Progenitor cell of endocrine pancreas (in vitro differentiated cells): ENCODE measurements at regions not wholly inside any gene's neighbourhood (a gene's known extent, or its start where the extent isn't known, plus 50 kb on each side); places are given as distances from the start of the nearest gene placed in this dataset.
A peak's percentile ranks its signal among the peaks of the same experiment; 100 is the strongest.

Source experiments
- DNase-seq: peaks from one replicate; pipeline ENCODE4 v3.0.0; 2021; ENCODE audit warnings: low spot score; ENCODE audit not compliant: unreplicated experiment
- H3K27ac Mint-ChIP-seq: 2 replicates; pipeline ENCODE4 v1.8.0; 2021; ENCODE audit warnings: mild to moderate bottlenecking, moderate library complexity, mixed read lengths
- H3K27me3 Mint-ChIP-seq: 2 replicates; pipeline ENCODE4 v1.8.0; 2021; ENCODE audit warnings: mixed read lengths
- H3K36me3 Mint-ChIP-seq: 2 replicates; pipeline ENCODE4 v1.8.0; 2022; ENCODE audit warnings: mixed read lengths; ENCODE audit not compliant: insufficient read depth
- H3K4me1 Mint-ChIP-seq: 2 replicates; pipeline ENCODE4 v1.8.0; 2021; ENCODE audit warnings: low read depth, mixed read lengths
- H3K4me3 Mint-ChIP-seq: 2 replicates; pipeline ENCODE4 v1.8.0; 2021; ENCODE audit warnings: low read depth, mild to moderate bottlenecking, moderate library complexity, mixed read lengths
- H3K9me3 Mint-ChIP-seq: 2 replicates; pipeline ENCODE4 v1.8.0; 2021; ENCODE audit warnings: low read depth, mixed read lengths
- TF ChIP-seq, protein P1 (sequence below): fragments of 200-600 bp; sonication (generic); IDR thresholded peaks from one replicate; pipeline ENCODE4 v1.5.0; 2021; ENCODE audit warnings: antibody characterized with exemption, mild to moderate bottlenecking; ENCODE audit not compliant: unreplicated experiment

GRCh38 chr18:24840051-24840450 lies 379.6 kb downstream of the HRH4 start:
- H3K36me3 Mint-ChIP-seq, result no peaks in the 10 kb centered on the region
- TF ChIP-seq, protein P1, sequence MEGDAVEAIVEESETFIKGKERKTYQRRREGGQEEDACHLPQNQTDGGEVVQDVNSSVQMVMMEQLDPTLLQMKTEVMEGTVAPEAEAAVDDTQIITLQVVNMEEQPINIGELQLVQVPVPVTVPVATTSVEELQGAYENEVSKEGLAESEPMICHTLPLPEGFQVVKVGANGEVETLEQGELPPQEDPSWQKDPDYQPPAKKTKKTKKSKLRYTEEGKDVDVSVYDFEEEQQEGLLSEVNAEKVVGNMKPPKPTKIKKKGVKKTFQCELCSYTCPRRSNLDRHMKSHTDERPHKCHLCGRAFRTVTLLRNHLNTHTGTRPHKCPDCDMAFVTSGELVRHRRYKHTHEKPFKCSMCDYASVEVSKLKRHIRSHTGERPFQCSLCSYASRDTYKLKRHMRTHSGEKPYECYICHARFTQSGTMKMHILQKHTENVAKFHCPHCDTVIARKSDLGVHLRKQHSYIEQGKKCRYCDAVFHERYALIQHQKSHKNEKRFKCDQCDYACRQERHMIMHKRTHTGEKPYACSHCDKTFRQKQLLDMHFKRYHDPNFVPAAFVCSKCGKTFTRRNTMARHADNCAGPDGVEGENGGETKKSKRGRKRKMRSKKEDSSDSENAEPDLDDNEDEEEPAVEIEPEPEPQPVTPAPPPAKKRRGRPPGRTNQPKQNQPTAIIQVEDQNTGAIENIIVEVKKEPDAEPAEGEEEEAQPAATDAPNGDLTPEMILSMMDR, result no peak
- no peaks in the 10 kb centered on the region for H3K9me3 Mint-ChIP-seq
- no peak for DNase-seq
- H3K4me1 Mint-ChIP-seq, result peaks cover 14% of the 10 kb centered on the region
- peaks cover 8% of the 10 kb centered on the region for H3K27me3 Mint-ChIP-seq
- no peak overlapping the region for H3K4me3 Mint-ChIP-seq
- H3K27ac Mint-ChIP-seq, result no peak overlapping the region

- Mint-ChIP-seq H3K27ac (peak overlapping the region; percentile 33), H3K27me3 (peaks cover 12% of the 10 kb centered on the region), H3K4me1 (peaks cover 12% of the 10 kb centered on the region), H3K4me3 (no peak overlapping the region), H3K9me3 (no peaks in the 10 kb centered on the region), H3K36me3 (no peaks in the 10 kb centered on the region)
- DNase-seq, result no peak
- TF ChIP-seq, protein P1, result no peak
These were observed 380.2 kb downstream of the HRH4 start for GRCh38 chr18:24840640-24841039.

DNA sequence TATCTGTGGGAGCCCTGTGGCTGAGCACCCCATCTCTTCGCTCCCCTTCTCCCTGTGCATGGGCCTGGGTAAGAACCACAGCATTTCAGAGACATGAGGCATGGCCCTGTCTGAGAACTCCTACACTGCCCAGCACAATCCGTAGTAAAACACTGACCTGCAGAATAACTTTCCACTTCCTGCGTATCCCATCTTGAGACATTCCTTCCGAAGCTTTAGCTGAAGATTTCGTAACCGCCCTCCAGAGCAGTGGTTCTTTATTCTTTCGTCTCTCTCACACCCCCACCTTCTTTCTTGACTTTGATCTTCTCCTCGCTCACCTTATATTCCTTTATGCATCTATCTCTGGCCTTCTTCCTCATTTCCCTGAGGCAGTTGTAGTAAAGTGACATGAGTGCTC lies 381.1 kb downstream of the HRH4 start:
- no peak overlapping the region for H3K27ac Mint-ChIP-seq
- no peak overlapping the region for H3K4me3 Mint-ChIP-seq
- DNase-seq, result no peak

DNA sequence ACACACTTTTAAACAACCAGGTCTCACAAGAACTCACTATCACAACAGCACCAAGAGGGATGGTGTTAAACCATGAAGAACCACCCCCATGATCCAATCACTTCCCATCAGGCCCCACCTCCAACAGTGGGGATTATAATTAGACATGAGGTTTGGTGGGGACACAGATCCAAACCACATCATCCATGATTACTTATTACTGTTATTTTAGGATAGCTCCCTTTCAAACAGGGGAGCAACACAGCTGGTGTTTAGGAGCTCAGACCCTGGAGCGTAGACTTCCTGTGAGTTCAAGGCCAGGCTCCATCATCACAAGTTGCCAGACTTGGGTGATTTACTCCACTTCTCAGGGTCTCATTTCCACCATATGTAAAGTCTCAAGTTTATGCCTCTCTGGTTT lies 382.7 kb downstream of the HRH4 start:
- DNase-seq, result no peak
- peaks cover 24% of the 10 kb centered on the region for H3K27me3 Mint-ChIP-seq
- H3K36me3 Mint-ChIP-seq, result no peaks in the 10 kb centered on the region
- peaks cover 12% of the 10 kb centered on the region for H3K4me1 Mint-ChIP-seq
- no peaks in the 10 kb centered on the region for H3K9me3 Mint-ChIP-seq
- TF ChIP-seq, protein P1, result no peak
- H3K4me3 Mint-ChIP-seq, result no peak overlapping the region
- no peak overlapping the region for H3K27ac Mint-ChIP-seq

More for the DNA sequence above, 381.1 kb downstream of the HRH4 start:
- TF ChIP-seq, protein P1, result no peak
- Mint-ChIP-seq H3K9me3 (no peaks in the 10 kb centered on the region), H3K36me3 (no peaks in the 10 kb centered on the region), H3K27me3 (peaks cover 14% of the 10 kb centered on the region), H3K4me1 (peaks cover 12% of the 10 kb centered on the region)

GRCh38 chr18:24846138-24846537 lies 385.7 kb downstream of the HRH4 start:
- Mint-ChIP-seq H3K27me3 (peaks cover 49% of the 10 kb centered on the region), H3K36me3 (no peaks in the 10 kb centered on the region), H3K4me3 (no peak overlapping the region), H3K4me1 (peaks cover 3% of the 10 kb centered on the region), H3K9me3 (no peaks in the 10 kb centered on the region), H3K27ac (no peak overlapping the region)
- DNase-seq, result no peak
- TF ChIP-seq, protein P1, result no peak
